Kidney glomerular epithelial cell (primary cell): ENCODE measurements at regions not wholly inside any gene's neighbourhood (a gene's known extent, or its start where the extent isn't known, plus 50 kb on each side); places are given as distances from the start of the nearest gene placed in this dataset.
"Not testable (repeated sequence)": the region's sequence is repeated elsewhere in the genome, so short reads cannot be mapped to it uniquely, and the experiment has no call there.

Experiments
- DNase-seq: peaks from one replicate; lab custom pipeline; 2025; lab: John Stamatoyannopoulos, UW

DNA sequence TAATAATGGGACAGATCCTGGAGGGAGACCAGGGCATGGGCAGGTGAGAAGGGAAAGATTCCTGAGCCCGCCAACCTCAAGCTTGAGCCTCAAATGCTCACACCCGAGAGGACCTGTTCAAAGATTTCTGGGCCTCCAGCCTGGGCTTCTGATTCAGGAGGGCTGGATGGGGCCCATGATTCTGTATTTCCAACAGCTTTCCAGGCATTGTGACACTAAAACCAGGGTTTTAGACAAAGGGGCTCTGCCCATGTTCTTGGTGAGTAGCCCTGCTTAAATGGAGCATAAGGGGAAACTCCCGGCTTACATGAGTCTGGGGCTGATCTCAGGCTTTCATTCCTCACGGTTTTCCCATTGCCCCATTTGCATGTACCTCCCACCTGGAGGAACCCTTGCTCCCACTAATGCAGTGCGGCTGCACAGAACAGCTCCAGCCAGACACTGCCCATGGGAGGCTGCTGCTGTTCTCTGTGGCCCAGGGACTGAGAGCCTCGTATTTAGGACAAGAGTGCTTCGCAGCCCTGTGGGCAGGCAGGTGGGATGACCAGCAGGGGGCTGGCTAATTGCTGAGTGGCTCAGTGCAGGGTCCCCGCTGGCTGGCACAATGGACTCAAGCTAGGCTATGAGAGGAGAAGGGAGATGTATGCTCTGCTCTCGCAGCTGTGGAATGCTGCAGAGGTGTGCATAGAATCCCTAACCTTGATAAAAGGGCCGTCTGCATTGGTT, 135.3 kb upstream of the COBL start:
- DNase-seq = no peak

- no peak for DNase-seq
Measured at GRCh38 chr7:51450541-51450940, 133.9 kb upstream of the COBL start.

DNA sequence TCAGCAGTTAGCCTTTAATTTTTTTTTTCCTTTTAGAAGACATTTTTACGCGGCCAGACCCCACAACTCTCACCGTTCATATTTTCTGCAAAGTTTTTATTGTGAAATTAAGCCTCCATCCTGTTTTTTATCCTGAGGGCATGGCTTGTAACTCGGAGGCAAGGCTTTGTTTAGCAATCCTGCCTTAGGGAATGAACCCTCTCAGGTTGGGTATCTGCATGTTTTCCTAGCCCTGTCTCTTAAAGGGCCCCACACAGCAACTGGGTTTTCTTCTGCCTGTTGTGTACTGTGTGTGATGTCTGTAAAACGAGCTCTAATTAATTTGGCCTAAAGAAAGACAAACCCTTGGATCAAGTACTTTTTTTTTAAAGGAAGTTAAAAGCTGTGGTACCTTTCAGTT, 130.2 kb upstream of the COBL start:
- no peak for DNase-seq

DNA sequence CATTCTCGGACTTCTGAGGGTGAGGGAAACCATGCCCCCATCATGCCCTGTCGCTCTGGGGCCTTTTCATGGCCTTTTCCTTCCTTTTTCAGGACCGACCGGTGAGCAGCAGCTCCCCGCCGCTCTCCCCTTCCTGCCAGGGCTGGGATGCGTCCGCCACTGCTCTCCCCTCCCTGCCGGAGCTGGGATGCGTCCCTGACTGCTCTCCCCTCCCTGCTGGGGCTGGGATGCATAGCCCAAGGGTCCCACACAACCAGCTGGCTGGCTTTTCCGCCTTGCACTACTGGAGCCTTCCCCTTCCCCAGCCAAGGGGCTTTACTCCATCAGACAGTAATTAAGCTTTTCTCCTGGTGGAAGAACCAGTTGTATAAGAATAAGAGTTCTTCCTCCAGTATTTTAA, 129.7 kb upstream of the COBL start:
- DNase-seq = no peak

GRCh38 chr7:51444936-51445335, 128.3 kb upstream of the COBL start:
- DNase-seq = no peak

DNA sequence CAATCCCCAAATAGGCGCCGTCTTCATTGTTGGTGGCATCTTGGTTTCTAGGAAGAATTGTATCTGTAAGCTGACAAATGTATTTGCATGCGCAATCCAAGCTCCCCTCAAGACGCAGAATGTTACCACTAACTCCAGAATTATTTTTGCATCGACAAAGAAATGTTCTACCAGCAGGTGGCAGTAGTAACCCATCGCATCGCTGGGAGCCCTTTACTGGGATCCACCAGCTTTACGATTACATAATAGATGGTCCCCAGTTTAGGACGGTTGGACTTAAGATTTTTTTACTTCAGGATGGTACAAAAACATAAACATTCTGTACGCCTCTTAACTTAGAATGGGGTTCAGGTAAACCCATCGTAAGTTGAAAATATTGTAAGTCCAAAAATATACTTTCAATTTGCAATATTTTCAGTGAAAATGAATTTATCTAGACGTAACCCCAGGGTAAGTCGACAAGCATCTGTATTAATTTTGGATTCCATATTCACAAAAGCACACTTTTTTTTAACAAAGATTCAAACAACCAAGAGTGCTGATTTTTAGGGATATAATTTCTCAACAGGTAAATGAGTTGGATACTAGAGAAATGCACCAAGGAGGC, 114.0 kb upstream of the COBL start:
- peak; percentile 13 for DNase-seq

DNA sequence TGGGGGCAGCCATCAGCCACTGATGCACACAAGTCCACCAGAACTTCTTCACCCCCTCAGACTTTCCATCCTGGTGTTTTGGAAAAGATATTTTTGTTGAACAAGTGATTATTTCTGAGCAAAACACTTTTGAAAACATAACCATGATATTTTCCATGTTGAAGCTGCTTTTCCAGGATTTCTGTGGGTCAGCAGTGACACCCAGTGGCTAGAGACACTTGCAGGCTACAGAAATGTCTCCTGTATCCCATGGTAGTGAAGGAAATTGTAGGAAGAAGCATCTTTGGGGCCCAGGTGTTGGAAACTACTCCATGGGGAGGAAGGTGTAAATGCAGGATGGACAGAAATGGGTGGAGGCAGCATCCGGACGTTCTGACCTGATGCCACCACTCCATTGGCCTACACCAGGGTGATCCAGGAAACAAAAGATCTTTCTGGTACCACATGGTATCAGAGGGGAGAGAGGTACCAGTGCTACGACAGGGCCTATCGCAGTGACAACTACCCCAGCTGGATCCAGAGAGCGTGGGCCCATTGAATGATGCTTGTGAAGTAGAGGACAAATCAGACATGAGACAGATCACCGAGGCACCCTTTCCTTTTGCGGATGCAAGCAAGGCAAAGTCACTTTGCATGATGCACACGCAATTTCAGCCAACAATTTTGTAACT, 111.7 kb upstream of the COBL start:
- DNase-seq = no peak

DNA sequence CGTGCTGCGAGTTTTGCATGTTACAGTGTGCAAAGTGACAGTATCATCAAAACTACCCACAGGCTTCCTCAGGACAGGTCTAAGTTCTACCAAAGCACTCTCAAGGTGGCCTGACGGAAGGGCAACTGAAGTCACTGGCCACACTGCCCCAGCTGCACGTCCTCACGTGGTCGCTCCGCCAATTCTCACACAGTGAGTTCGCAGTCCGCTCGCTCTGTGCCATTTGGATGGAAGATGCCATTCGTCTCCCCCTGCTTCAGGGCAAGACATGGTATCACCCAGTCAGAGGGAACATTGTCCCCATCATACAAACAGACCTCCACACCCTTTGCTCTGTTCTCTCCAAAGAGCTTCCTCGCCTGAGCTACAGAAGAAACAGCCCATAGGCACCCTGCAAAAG, 109.6 kb upstream of the COBL start:
- no peak for DNase-seq

DNA sequence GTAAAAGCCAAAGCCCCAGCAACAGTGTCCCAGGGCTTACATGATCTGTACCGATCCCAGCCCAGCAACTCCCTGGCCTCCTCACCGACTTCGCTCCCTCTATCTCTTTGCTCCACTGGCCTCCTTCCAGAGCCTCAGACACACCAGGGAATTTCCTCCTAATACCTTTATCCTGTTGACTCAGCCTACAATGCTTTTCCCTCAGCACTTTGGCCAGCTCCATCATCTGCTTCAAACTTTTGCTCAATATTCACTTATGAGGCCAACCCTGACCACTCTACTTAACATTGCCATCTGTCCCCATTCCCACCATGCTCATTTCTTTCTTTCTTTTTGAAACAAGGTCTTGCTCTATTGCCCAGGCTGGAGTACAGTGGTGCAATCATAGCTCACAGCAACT, 93.3 kb upstream of the COBL start:
- DNase-seq = not testable (repeated sequence)

DNA sequence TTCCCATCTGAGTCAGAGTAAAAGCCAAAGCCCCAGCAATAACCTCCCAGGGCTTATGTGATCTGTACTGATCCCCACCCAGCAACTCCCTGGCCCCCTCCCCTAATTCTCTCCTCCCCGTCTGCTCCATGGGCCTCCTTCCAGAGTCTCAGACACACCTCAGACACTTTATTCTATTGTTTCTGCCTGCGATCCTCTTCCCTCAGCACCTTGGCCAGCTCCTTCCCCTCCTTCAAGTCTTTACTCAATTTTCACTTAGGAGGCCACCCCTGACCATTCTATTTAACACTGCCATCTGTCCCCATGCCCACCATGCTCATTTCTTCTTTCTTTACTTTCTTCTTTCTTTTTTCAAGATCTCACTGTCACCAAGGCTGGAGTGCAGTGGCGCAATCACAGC, 81.0 kb upstream of the COBL start:
- DNase-seq = not testable (repeated sequence)

GRCh38 chr7:51393003-51393402, 76.4 kb upstream of the COBL start:
- not testable (repeated sequence) for DNase-seq

GRCh38 chr7:51389952-51390351, 73.3 kb upstream of the COBL start:
- not testable (repeated sequence) for DNase-seq

DNA sequence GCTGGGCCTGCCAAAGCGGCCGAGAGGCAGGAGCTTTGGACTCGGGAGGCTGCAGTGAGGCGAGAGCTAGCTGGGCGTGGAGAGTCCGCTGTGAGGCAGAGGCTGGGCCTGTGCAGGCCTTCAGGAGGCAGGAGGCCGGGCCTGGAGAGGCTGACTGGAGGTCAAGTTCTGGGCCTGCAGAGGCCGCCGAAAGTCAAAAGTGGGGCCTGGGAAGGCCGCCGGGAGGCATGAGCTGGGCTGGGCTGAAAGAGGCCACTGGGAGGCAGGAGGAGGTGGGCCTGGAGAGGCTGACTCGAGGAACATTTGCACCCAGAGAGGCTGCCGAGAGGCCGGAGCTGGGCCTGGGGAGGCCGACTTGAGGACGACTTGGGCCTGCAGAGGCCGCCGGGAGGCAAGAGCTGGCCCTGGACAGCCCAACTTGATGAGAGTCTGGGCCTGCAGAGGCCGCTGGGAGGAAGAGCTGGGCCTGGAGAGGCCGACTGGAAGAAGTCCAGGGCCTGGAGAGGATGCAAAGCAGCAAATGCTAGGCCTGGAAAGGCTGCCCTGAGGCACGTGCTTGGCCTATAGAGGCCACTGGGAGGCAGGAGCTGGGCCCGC, 72.7 kb upstream of the COBL start:
- DNase-seq = not testable (repeated sequence)

DNA sequence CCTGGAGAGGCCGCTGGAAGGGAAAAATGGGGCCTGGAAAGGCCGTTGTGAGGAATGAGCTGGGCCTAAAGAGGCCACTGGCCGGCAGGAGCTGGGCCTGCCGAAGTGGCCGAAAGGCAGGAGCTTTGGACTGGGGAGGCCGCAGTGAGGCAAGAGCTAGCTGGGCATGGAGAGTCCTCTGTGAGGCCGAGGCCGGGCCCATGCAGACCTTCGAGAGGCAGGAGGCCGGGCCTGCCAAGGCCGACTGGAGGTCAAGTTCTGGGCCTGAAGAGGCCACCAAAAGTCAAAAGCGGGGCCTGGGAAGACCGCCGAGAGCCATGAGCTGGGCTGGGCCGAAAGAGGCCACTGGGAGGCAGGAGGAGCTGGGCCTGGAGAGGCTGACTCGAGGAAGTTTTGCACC, 71.6 kb upstream of the COBL start:
- not testable (repeated sequence) for DNase-seq

- not testable (repeated sequence) for DNase-seq
Measured at GRCh38 chr7:51386806-51387568, 70.4 kb upstream of the COBL start.

- DNase-seq = not testable (repeated sequence)
Measured at GRCh38 chr7:51386184-51386583, 69.6 kb upstream of the COBL start.

DNA sequence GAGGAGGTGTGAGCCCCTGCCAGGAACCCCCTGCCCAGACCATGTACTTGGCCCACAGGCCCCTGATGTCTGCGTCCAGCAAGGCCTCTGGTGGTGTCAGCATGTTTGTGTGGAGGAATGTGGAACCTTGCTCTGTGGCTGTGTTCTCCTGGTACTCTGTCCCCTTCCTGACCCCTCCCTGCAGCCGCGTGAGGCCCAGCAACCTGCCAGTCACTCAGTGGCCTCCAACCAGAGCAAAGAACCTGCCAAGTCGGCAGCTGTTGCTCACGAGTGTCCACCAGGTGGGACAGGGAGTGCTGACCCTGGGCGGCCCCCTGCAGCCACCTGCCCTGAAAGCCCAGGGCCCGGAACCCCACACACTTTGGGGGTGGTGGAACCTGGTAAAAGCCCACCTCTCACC, 65.6 kb upstream of the COBL start:
- not testable (repeated sequence) for DNase-seq

GRCh38 chr7:51376420-51377092, 59.9 kb upstream of the COBL start:
- peak; percentile 80 for DNase-seq

DNA sequence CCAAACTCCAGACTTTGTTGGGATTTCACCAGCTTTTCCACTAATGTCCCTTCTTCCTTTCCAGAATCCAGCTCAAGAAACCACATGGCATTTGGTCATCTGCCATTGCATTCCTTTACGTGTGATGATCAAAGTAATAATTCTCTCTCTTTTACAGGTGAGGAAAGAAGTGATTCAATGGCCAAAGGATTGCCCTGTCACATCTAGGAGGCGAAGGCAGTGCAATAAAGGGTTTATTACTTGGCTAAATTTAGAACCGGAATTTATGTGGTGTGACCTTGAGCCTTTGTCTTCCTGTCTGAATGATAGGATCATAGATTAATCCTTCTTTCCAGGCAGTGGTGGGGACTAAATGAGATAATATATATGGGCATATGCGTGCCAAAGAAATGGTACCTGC, 58.3 kb upstream of the COBL start:
- DNase-seq = no peak

DNA sequence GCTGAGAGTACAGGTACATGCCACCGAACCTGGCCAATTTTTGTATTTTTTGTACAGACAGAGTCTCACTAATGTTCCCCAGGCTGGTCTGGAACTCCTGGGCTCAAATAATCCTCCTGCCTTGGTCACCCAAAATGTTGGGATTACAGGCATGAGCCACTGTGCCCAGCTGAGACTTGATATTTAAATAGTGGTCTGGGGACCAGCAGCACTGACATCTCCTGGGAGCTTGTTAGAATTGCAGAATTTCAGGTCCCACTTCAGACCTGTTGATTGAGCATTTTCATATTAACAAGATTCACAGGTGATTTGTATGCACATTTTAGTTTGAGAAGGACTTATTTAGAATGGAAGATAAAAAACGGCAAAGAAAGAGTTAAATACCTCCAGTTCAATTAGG, 57.0 kb upstream of the COBL start:
- DNase-seq = not testable (repeated sequence)

DNA sequence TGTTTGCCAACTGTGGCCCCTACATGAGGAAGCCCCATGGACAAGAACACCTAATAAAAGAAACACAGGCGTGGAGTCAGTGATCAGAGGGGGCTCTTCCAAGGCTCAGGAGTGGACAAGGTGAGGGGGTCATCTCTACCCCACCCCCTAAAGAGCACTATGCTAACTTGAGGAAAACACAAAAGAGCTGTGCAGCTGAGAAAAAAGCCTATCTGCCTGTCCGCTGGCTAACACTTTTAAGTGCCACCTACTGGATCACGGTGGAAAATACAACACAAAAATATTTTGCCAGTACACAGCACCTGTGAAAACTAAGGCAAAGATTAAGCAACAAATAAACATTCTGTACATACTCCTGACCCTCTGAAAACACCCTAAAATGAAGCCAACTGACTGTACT, 53.1 kb upstream of the COBL start:
- DNase-seq = peak; percentile 26

- DNase-seq = not testable (repeated sequence)
Measured at GRCh38 chr7:51369228-51369627, 52.6 kb upstream of the COBL start.
